Activated T-cell treated with anti-CD3 and anti-CD28 coated beads, Interleukin-2, amount 50 U/mL, for 24 hours (primary cell): ENCODE measurements at regions not wholly inside any gene's neighbourhood (a gene's known extent, or its start where the extent isn't known, plus 50 kb on each side); places are given as distances from the start of the nearest gene placed in this dataset.
"Not testable (repeated sequence)": the region's sequence is repeated elsewhere in the genome, so short reads cannot be mapped to it uniquely, and the experiment has no call there.

Source experiments
- DNase-seq: peaks from one replicate; pipeline ENCODE4 v3.0.0-alpha.2; 2020
- H3K27ac Mint-ChIP-seq: 2 replicates; pipeline ENCODE4 v1.8.0; 2020; ENCODE audit warnings: mild to moderate bottlenecking, mixed read lengths
- H3K27me3 Mint-ChIP-seq: 2 replicates; pipeline ENCODE4 v1.8.0; 2020; ENCODE audit warnings: mixed read lengths
- H3K36me3 Mint-ChIP-seq: 2 replicates; pipeline ENCODE4 v1.8.0; 2020; ENCODE audit warnings: low read depth, mixed read lengths
- H3K4me1 Mint-ChIP-seq: 2 replicates; pipeline ENCODE4 v1.8.0; 2020; ENCODE audit warnings: low read depth, mixed read lengths
- H3K4me3 Mint-ChIP-seq: 2 replicates; pipeline ENCODE4 v1.8.0; 2020; ENCODE audit warnings: mild to moderate bottlenecking, moderate library complexity, mixed read lengths
- H3K9me3 Mint-ChIP-seq: 2 replicates; pipeline ENCODE4 v1.8.0; 2020; ENCODE audit warnings: mixed read lengths

GRCh38 chr14:106222311-106222710 lies 695.9 kb downstream of the TMEM121 start:
- no peaks in the 10 kb centered on the region for H3K36me3 Mint-ChIP-seq
- no peak overlapping the region for H3K4me3 Mint-ChIP-seq
- H3K27me3 Mint-ChIP-seq, result no peaks in the 10 kb centered on the region
- H3K9me3 Mint-ChIP-seq, result no peaks in the 10 kb centered on the region
- peak overlapping the region; percentile 73 for H3K27ac Mint-ChIP-seq
- H3K4me1 Mint-ChIP-seq, result peaks cover 63% of the 10 kb centered on the region
- DNase-seq, result no peak

GRCh38 chr14:106222731-106223130 lies 696.3 kb downstream of the TMEM121 start:
- H3K36me3 Mint-ChIP-seq, result no peaks in the 10 kb centered on the region
- H3K4me1 Mint-ChIP-seq, result peaks cover 64% of the 10 kb centered on the region
- DNase-seq, result no peak
- H3K27ac Mint-ChIP-seq, result peak overlapping the region; percentile 73
- H3K9me3 Mint-ChIP-seq, result no peaks in the 10 kb centered on the region
- no peak overlapping the region for H3K4me3 Mint-ChIP-seq
- H3K27me3 Mint-ChIP-seq, result no peaks in the 10 kb centered on the region

- no peak for DNase-seq
- H3K36me3 Mint-ChIP-seq, result no peaks in the 10 kb centered on the region
- H3K4me1 Mint-ChIP-seq, result peaks cover 68% of the 10 kb centered on the region
- peak overlapping the region; percentile 12 for H3K27ac Mint-ChIP-seq
- H3K9me3 Mint-ChIP-seq, result no peaks in the 10 kb centered on the region
- H3K4me3 Mint-ChIP-seq, result no peak overlapping the region
- H3K27me3 Mint-ChIP-seq, result no peaks in the 10 kb centered on the region
These were observed 701.4 kb downstream of the TMEM121 start for GRCh38 chr14:106227793-106228192.

GRCh38 chr14:106228541-106229158 lies 702.3 kb downstream of the TMEM121 start:
- Mint-ChIP-seq H3K27me3 (no peaks in the 10 kb centered on the region), H3K9me3 (no peaks in the 10 kb centered on the region), H3K27ac (peak overlapping the region; percentile 88), H3K4me1 (peaks cover 66% of the 10 kb centered on the region), H3K4me3 (peak overlapping the region; percentile 56), H3K36me3 (no peaks in the 10 kb centered on the region)
- no peak for DNase-seq

GRCh38 chr14:106230071-106230470 lies 703.7 kb downstream of the TMEM121 start:
- Mint-ChIP-seq H3K27me3 (no peaks in the 10 kb centered on the region), H3K4me3 (no peak overlapping the region), H3K4me1 (peaks cover 65% of the 10 kb centered on the region), H3K27ac (no peak overlapping the region), H3K36me3 (no peaks in the 10 kb centered on the region), H3K9me3 (no peaks in the 10 kb centered on the region)
- DNase-seq, result no peak

GRCh38 chr14:106233191-106233590 lies 706.8 kb downstream of the TMEM121 start:
- H3K4me1 Mint-ChIP-seq, result peaks cover 48% of the 10 kb centered on the region
- not testable (repeated sequence) for H3K9me3 Mint-ChIP-seq, H3K4me3 Mint-ChIP-seq, H3K27ac Mint-ChIP-seq, DNase-seq, H3K36me3 Mint-ChIP-seq, H3K27me3 Mint-ChIP-seq

GRCh38 chr14:106234525-106235254 lies 708.3 kb downstream of the TMEM121 start:
- H3K4me1 Mint-ChIP-seq, result peaks cover 36% of the 10 kb centered on the region
- H3K27me3 Mint-ChIP-seq, H3K9me3 Mint-ChIP-seq, H3K36me3 Mint-ChIP-seq, H3K4me3 Mint-ChIP-seq, H3K27ac Mint-ChIP-seq: not testable (repeated sequence)
- DNase-seq, result peak; percentile 55

- H3K4me3 Mint-ChIP-seq, result no peak overlapping the region
- H3K9me3 Mint-ChIP-seq, result no peaks in the 10 kb centered on the region
- H3K4me1 Mint-ChIP-seq, result peaks cover 30% of the 10 kb centered on the region
- H3K27me3 Mint-ChIP-seq, result peaks cover 6% of the 10 kb centered on the region
- no peak for DNase-seq
- no peak overlapping the region for H3K27ac Mint-ChIP-seq
- no peaks in the 10 kb centered on the region for H3K36me3 Mint-ChIP-seq
These were observed 709.2 kb downstream of the TMEM121 start for GRCh38 chr14:106235356-106236159.

GRCh38 chr14:106248321-106249192 lies 722.2 kb downstream of the TMEM121 start:
- H3K27me3 Mint-ChIP-seq, result peaks cover 43% of the 10 kb centered on the region
- H3K4me1 Mint-ChIP-seq, result peaks cover 2% of the 10 kb centered on the region
- no peak overlapping the region for H3K4me3 Mint-ChIP-seq
- no peak overlapping the region for H3K27ac Mint-ChIP-seq
- peaks cover 2% of the 10 kb centered on the region for H3K9me3 Mint-ChIP-seq
- H3K36me3 Mint-ChIP-seq, result no peaks in the 10 kb centered on the region
- no peak for DNase-seq

GRCh38 chr14:106253995-106254394 lies 727.6 kb downstream of the TMEM121 start:
- H3K36me3 Mint-ChIP-seq, H3K4me1 Mint-ChIP-seq, H3K27ac Mint-ChIP-seq, H3K4me3 Mint-ChIP-seq, H3K9me3 Mint-ChIP-seq, DNase-seq: not testable (repeated sequence)
- H3K27me3 Mint-ChIP-seq, result peaks cover 24% of the 10 kb centered on the region

- H3K4me3 Mint-ChIP-seq, H3K27ac Mint-ChIP-seq, H3K36me3 Mint-ChIP-seq, H3K4me1 Mint-ChIP-seq, H3K9me3 Mint-ChIP-seq: not testable (repeated sequence)
- H3K27me3 Mint-ChIP-seq, result peaks cover 25% of the 10 kb centered on the region
- peak; percentile 86 for DNase-seq
These were observed 731.2 kb downstream of the TMEM121 start for GRCh38 chr14:106257569-106257994.

- DNase-seq, result peak; percentile 85
- no peak overlapping the region for H3K4me3 Mint-ChIP-seq
- no peaks in the 10 kb centered on the region for H3K36me3 Mint-ChIP-seq
- H3K27ac Mint-ChIP-seq, result peak overlapping the region; percentile 10
- peaks cover 11% of the 10 kb centered on the region for H3K4me1 Mint-ChIP-seq
- H3K27me3 Mint-ChIP-seq, result peaks cover 10% of the 10 kb centered on the region
- no peaks in the 10 kb centered on the region for H3K9me3 Mint-ChIP-seq
These were observed 741.8 kb downstream of the TMEM121 start for GRCh38 chr14:106268013-106268727.

GRCh38 chr14:106269029-106269428 lies 742.6 kb downstream of the TMEM121 start:
- Mint-ChIP-seq H3K36me3 (no peaks in the 10 kb centered on the region), H3K4me3 (no peak overlapping the region), H3K9me3 (no peaks in the 10 kb centered on the region), H3K27me3 (peaks cover 13% of the 10 kb centered on the region), H3K27ac (no peak overlapping the region), H3K4me1 (peaks cover 11% of the 10 kb centered on the region)
- DNase-seq, result no peak
